A673 (cell line): ENCODE measurements at regions not wholly inside any gene's neighbourhood (a gene's known extent, or its start where the extent isn't known, plus 50 kb on each side); places are given as distances from the start of the nearest gene placed in this dataset.

Experiments used
- CTCF ChIP-seq: fragments of 300-800, 200-600 bp; sonication (generic); conservative IDR thresholded peaks from 2 replicates; pipeline ENCODE4 v1.5.1; 2017; ENCODE audit warnings: low read depth, mild to moderate bottlenecking, antibody characterized with exemption, low read length, moderate library complexity, mixed read lengths
- EZH2 ChIP-seq: fragments of 200-600 bp; sonication (generic); IDR thresholded peaks from 2 replicates; pipeline ENCODE4 v1.6.1; 2017; ENCODE audit warnings: borderline replicate concordance, low read depth, mild to moderate bottlenecking, mixed read lengths, antibody characterized with exemption, low read length; ENCODE audit not compliant: poor library complexity, severe bottlenecking

- TF ChIP-seq CTCF (no peak), EZH2 (no peak)
Measured at GRCh38 chr11:127598476-127598875, 597.9 kb upstream of the KIRREL3 start.
